Endothelial cell of umbilical vein (primary cell): ENCODE measurements at regions not wholly inside any gene's neighbourhood (a gene's known extent, or its start where the extent isn't known, plus 50 kb on each side); places are given as distances from the start of the nearest gene placed in this dataset.

ENCODE experiments used
- BruUV-seq: library from RNA; stranded (reverse); fragments of 400-500 nt; replicated peaks from 2 replicates; lab custom pipeline; 2021; lab: Mats Ljungman, UMichigan
- CTCF ChIA-PET: fragments of 300-600, 350-600 bp; sonication (Branson Sonifier 250); formaldehyde crosslinking; loops from one replicate; lab custom pipeline; 2021; ENCODE audit warnings: antibody characterized with exemption, inconsistent platforms; lab: Charles Lee
- POLR2A ChIA-PET: fragments of 300-600, 350-600 bp; sonication (Branson Sonifier 250); formaldehyde crosslinking; loops from one replicate; lab custom pipeline; 2021; ENCODE audit warnings: antibody characterized with exemption, inconsistent platforms; lab: Charles Lee
- DNase-seq: peaks from one replicate; pipeline ENCODE4 v3.0.0-alpha.2; 2011; ENCODE audit warnings: low read depth, low spot score
- FAIRE-seq: peaks from 2 replicates; lab custom pipeline; 2011; peaks lifted over from hg19 to GRCh38; lab: Jason Lieb, UNC
- H2AFZ ChIP-seq: 2 replicates; pipeline ENCODE4 v1.6.0; 2012; ENCODE audit warnings: low read depth, low read length, control low read depth, inconsistent platforms
- H3K27ac ChIP-seq: 2 replicates; pipeline ENCODE4 v1.5.1; 2011; ENCODE audit warnings: low read depth, mild to moderate bottlenecking, control low read depth, low read length, moderate library complexity; ENCODE audit not compliant: insufficient read depth
- H3K27me3 ChIP-seq, 2 experiments: 2 replicates each; pipeline versions ENCODE4 v1.6.0 to v1.6.1; 2011; ENCODE audit warnings: low read length in 2 of 2, mixed read lengths in 1 of 2; ENCODE audit not compliant: control insufficient read depth in 2 of 2, insufficient read depth in 2 of 2
- H3K36me3 ChIP-seq, 2 experiments: 2 replicates in 1 of 2; 3 replicates in 1 of 2; pipeline ENCODE4 v1.5.1; 2011; ENCODE audit warnings: low read length in 2 of 2, mild to moderate bottlenecking in 1 of 2, moderate library complexity in 1 of 2; ENCODE audit not compliant: control insufficient read depth in 2 of 2, insufficient read depth in 2 of 2; ENCODE audit errors: extremely low read depth in 1 of 2
- H3K4me1 ChIP-seq: 3 replicates; pipeline ENCODE4 v1.5.1; 2011; ENCODE audit warnings: mild to moderate bottlenecking, low read length; ENCODE audit not compliant: control insufficient read depth, insufficient read depth; ENCODE audit errors: extremely low read depth
- H3K4me2 ChIP-seq: 2 replicates; pipeline ENCODE4 v1.6.1; 2011; ENCODE audit warnings: low read length, control low read depth, mixed read lengths; ENCODE audit not compliant: insufficient read depth
- H3K4me3 ChIP-seq, 3 experiments: fragments of 200-600 bp in 1 of 3; sonication (generic), shearing (Covaris generic) in 1 of 3; replicated peaks in 1 of 3; 2 replicates each; pipeline ENCODE4 v1.5.1; 2011 to 2016; ENCODE audit warnings: control low read depth in 3 of 3, low read length in 3 of 3, mild to moderate bottlenecking in 2 of 3, inconsistent platforms in 1 of 3, low read depth in 1 of 3, moderate library complexity in 1 of 3; ENCODE audit not compliant: insufficient read depth in 1 of 3
- H3K79me2 ChIP-seq: 2 replicates; pipeline ENCODE4 v1.6.0; 2012; ENCODE audit warnings: low read length, inconsistent platforms; ENCODE audit not compliant: control insufficient read depth, insufficient read depth
- H3K9ac ChIP-seq: replicated peaks from 2 replicates; pipeline ENCODE3; 2011; ENCODE audit warnings: low read length, control low read depth; ENCODE audit not compliant: insufficient read depth; ENCODE audit errors: extremely low read depth
- H3K9me1 ChIP-seq: replicated peaks from 3 replicates; pipeline ENCODE4 v1.6.0; 2011; ENCODE audit warnings: mild to moderate bottlenecking, low read length; ENCODE audit not compliant: control insufficient read depth, insufficient read depth; ENCODE audit errors: extremely low read depth
- H3K9me3 ChIP-seq: replicated peaks from 2 replicates; pipeline ENCODE4 v1.5.1; 2012; ENCODE audit warnings: low read length, inconsistent platforms; ENCODE audit not compliant: control insufficient read depth, insufficient read depth
- H4K20me1 ChIP-seq: replicated peaks from 2 replicates; pipeline ENCODE3; 2011; ENCODE audit warnings: mild to moderate bottlenecking, low read length; ENCODE audit not compliant: control insufficient read depth, insufficient read depth; ENCODE audit errors: extremely low read depth
- EZH2 ChIP-seq: IDR thresholded peaks from 2 replicates; pipeline ENCODE4 v1.6.1; 2012; ENCODE audit warnings: borderline replicate concordance, low read depth, mild to moderate bottlenecking, moderate library complexity, low read length, inconsistent platforms; ENCODE audit not compliant: severe bottlenecking
- FOS ChIP-seq: IDR thresholded peaks from 2 replicates; pipeline ENCODE4 v1.6.1; 2011; ENCODE audit warnings: mild to moderate bottlenecking, low read length, moderate library complexity, borderline replicate concordance; ENCODE audit not compliant: insufficient read depth
- GATA2 ChIP-seq: IDR thresholded peaks from 2 replicates; pipeline ENCODE4 v1.7.0; 2011; ENCODE audit warnings: low read depth, mild to moderate bottlenecking, moderate library complexity, mixed read lengths, low read length; ENCODE audit not compliant: insufficient read length, insufficient read depth
- JUN ChIP-seq: IDR thresholded peaks from 2 replicates; pipeline ENCODE4 v1.6.1; 2011; ENCODE audit warnings: borderline replicate concordance, low read depth; ENCODE audit not compliant: insufficient read length, insufficient read depth
- MYC ChIP-seq: IDR thresholded peaks from one replicate; pipeline ENCODE4 v1.6.1; 2011; ENCODE audit warnings: mild to moderate bottlenecking, low read depth, low read length
- POLR2A ChIP-seq: IDR thresholded peaks from 2 replicates; pipeline ENCODE4 v1.6.1; 2012; ENCODE audit warnings: low read depth, mild to moderate bottlenecking, control low read depth, low read length
- POLR2AphosphoS5 ChIP-seq: IDR thresholded peaks from 2 replicates; pipeline ENCODE4 v1.6.1; 2012; ENCODE audit warnings: low read depth, mild to moderate bottlenecking, control low read depth, low read length, moderate library complexity; ENCODE audit not compliant: insufficient read depth
- dilution Hi-C: fragments of 300-500 bp; cut with MboI; formaldehyde crosslinking; loops from one replicate; pipeline ENCODE4 v1.15.0; 2019; ENCODE audit warnings: low sequenced_read_pairs; ENCODE audit not compliant: extremely low pct_ligation_motif_present
- intact Hi-C: fragments of 100-400 bp; cut with micrococcal nuclease; formaldehyde crosslinking; loops from one replicate; pipeline ENCODE4 v1.10.0; 2022
- TF ChIP-seq, protein P1 (sequence below), 2 donors: IDR thresholded peaks; 1 replicate in 1 of 2; 2 replicates in 1 of 2; pipeline ENCODE4 v1.5.1; 2011; ENCODE audit warnings: low read length in 2 of 2, mild to moderate bottlenecking in 2 of 2, moderate library complexity in 2 of 2, control low read depth in 1 of 2, inconsistent platforms in 1 of 2, low read depth in 1 of 2; ENCODE audit not compliant: insufficient read depth in 1 of 2; ENCODE audit errors: extremely low read depth in 1 of 2
- TF ChIP-seq, protein P2 (sequence below): IDR thresholded peaks from 2 replicates; pipeline ENCODE4 v1.6.1; 2011; ENCODE audit not compliant: insufficient read depth, insufficient read length

DNA sequence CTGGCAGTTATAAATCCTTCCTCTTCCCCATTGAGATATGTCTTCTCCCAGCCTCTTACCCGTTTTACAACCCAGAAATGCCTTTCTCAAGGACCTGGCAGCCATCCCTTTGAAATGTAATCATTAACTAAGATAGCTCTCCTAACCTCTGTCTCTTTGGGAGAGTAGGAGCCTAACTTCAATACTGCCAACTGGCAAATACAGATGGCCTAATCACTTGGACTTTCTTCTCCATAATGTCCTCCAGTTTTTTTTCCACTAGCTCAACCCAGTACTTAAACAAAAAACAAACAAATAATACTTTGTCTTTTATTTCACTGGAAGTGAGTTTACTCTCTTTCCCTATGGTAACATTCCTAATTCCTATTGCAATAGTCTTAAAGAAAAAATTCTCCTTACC is 1391.1 kb downstream of the SUCLG1 start:
- DNase-seq = no peak
- Histone ChIP-seq H3K36me3 (no peaks in the 10 kb centered on the region), H2AFZ (no peak overlapping the region), H4K20me1 (no peaks in the 10 kb centered on the region), H3K4me3 (no peak overlapping the region), H3K79me2 (no peaks in the 10 kb centered on the region), H3K9ac (no peak overlapping the region), H3K27me3 (no peaks in the 10 kb centered on the region), H3K9me1 (no peaks in the 10 kb centered on the region), H3K4me2 (no peak overlapping the region), H3K27ac (no peak overlapping the region), H3K9me3 (no peaks in the 10 kb centered on the region), H3K4me1 (peaks cover 5% of the 10 kb centered on the region)
- FAIRE-seq = no peak
- intact Hi-C loops (loop anchor here (2.0 kb wide), 1 partner anchor 15 kb away; no protein-coding TSS in a partner anchor), dilution Hi-C loops (no loop called here)
- CTCF ChIA-PET = interaction anchor here (1.7 to 2.6 kb wide), 2 partner anchors 14 to 36 kb away, joined by 3 to 12 read pairs; no protein-coding TSS in a partner anchor
- TF ChIP-seq, protein P1, sequence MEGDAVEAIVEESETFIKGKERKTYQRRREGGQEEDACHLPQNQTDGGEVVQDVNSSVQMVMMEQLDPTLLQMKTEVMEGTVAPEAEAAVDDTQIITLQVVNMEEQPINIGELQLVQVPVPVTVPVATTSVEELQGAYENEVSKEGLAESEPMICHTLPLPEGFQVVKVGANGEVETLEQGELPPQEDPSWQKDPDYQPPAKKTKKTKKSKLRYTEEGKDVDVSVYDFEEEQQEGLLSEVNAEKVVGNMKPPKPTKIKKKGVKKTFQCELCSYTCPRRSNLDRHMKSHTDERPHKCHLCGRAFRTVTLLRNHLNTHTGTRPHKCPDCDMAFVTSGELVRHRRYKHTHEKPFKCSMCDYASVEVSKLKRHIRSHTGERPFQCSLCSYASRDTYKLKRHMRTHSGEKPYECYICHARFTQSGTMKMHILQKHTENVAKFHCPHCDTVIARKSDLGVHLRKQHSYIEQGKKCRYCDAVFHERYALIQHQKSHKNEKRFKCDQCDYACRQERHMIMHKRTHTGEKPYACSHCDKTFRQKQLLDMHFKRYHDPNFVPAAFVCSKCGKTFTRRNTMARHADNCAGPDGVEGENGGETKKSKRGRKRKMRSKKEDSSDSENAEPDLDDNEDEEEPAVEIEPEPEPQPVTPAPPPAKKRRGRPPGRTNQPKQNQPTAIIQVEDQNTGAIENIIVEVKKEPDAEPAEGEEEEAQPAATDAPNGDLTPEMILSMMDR (IDR thresholded peaks at IDR 0.05; ENCODE audit: extremely low read depth in 1 of 2, insufficient read depth in 1 of 2, low read depth in 1 of 2, low read length in 2 of 2) = no peak
- no peak for TF ChIP-seq FOS
- TF ChIP-seq MYC = no peak
- no peak for TF ChIP-seq POLR2A
- no peak for TF ChIP-seq JUN
- TF ChIP-seq EZH2 = no peak
- no peak for TF ChIP-seq GATA2
- TF ChIP-seq, protein P2, sequence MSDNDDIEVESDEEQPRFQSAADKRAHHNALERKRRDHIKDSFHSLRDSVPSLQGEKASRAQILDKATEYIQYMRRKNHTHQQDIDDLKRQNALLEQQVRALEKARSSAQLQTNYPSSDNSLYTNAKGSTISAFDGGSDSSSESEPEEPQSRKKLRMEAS = no peak
- no peak for TF ChIP-seq POLR2AphosphoS5
- POLR2A ChIA-PET = no interaction called here
- BruUV-seq = no TSS peak
